Smooth muscle cell (in vitro differentiated cells): ENCODE measurements at regions not wholly inside any gene's neighbourhood (a gene's known extent, or its start where the extent isn't known, plus 50 kb on each side); places are given as distances from the start of the nearest gene placed in this dataset.

ENCODE experiments used
- DNase-seq: peaks from one replicate; lab custom pipeline; 2025; ENCODE audit not compliant: unreplicated experiment; lab: John Stamatoyannopoulos, UW
- H2AFZ ChIP-seq: fragments of 200-600 bp; sonication (generic); 2 replicates; pipeline ENCODE4 v1.6.0; 2016; ENCODE audit warnings: antibody characterized with exemption, low read depth, mild to moderate bottlenecking
- H3F3A ChIP-seq: fragments of 200-600 bp; sonication (generic); 2 replicates; pipeline ENCODE4 v1.6.0; 2017; ENCODE audit warnings: antibody characterized with exemption, low read depth
- H3K27ac ChIP-seq: fragments of 200-600 bp; sonication (generic); 2 replicates; pipeline ENCODE4 v1.5.1; 2016; ENCODE audit warnings: low read depth, mild to moderate bottlenecking
- H3K27me3 ChIP-seq: fragments of 200-600 bp; sonication (generic); 2 replicates; pipeline ENCODE4 v1.6.1; 2016; ENCODE audit warnings: low read depth, mild to moderate bottlenecking
- H3K36me3 ChIP-seq: fragments of 200-600 bp; sonication (generic); 2 replicates; pipeline ENCODE4 v1.5.1; 2016; ENCODE audit warnings: low read depth
- H3K4me1 ChIP-seq: fragments of 200-600 bp; sonication (generic); 2 replicates; pipeline ENCODE4 v1.5.1; 2016; ENCODE audit warnings: low read depth
- H3K4me2 ChIP-seq: fragments of 200-600 bp; sonication (generic); 2 replicates; pipeline ENCODE4 v1.6.0; 2016; ENCODE audit warnings: mild to moderate bottlenecking
- H3K4me3 ChIP-seq: fragments of 200-600 bp; sonication (generic); 2 replicates; pipeline ENCODE4 v1.5.1; 2016; ENCODE audit warnings: mild to moderate bottlenecking
- H3K79me2 ChIP-seq: fragments of 200-600 bp; sonication (generic); 2 replicates; pipeline ENCODE4 v1.6.0; 2016; ENCODE audit warnings: low read depth, mild to moderate bottlenecking
- H3K9ac ChIP-seq: fragments of 200-600 bp; sonication (generic); 2 replicates; pipeline ENCODE4 v1.6.0; 2016; ENCODE audit warnings: low read depth
- H3K9me3 ChIP-seq: fragments of 200-600 bp; sonication (generic); replicated peaks from 2 replicates; pipeline ENCODE4 v1.5.1; 2016; ENCODE audit warnings: low read depth
- H4K20me1 ChIP-seq: fragments of 200-600 bp; sonication (generic); 2 replicates; pipeline ENCODE4 v1.6.0; 2016; ENCODE audit warnings: low read depth
- CTCF ChIP-seq: fragments of 200-600 bp; sonication (generic); IDR thresholded peaks from 2 replicates; pipeline ENCODE4 v1.5.1; 2017; ENCODE audit warnings: borderline replicate concordance, mild to moderate bottlenecking, antibody characterized with exemption; ENCODE audit not compliant: insufficient read depth, poor library complexity, severe bottlenecking
- WGBS: methylation state at CpG from one replicate; pipeline ENCODE4 v1.1.7; 2016; ENCODE audit warnings: low lambda C conversion rate; 5-methylcytosine and 5-hydroxymethylcytosine counted together

- no peak for TF ChIP-seq CTCF
- Histone ChIP-seq H3K9ac (no peak overlapping the region), H3K4me1 (no peaks in the 10 kb centered on the region), H3F3A (no peaks in the 10 kb centered on the region), H2AFZ (no peak overlapping the region), H3K4me2 (no peak overlapping the region), H4K20me1 (no peaks in the 10 kb centered on the region), H3K4me3 (no peak overlapping the region), H3K79me2 (no peaks in the 10 kb centered on the region), H3K36me3 (no peaks in the 10 kb centered on the region), H3K27ac (no peak overlapping the region), H3K9me3 (no peaks in the 10 kb centered on the region), H3K27me3 (no peaks in the 10 kb centered on the region)
- DNase-seq, result no peak
Observed at GRCh38 chr6:95286874-95287273, 290.5 kb upstream of the MANEA start.

GRCh38 chr6:95288251-95288650 lies 289.1 kb upstream of the MANEA start:
- H2AFZ ChIP-seq, result no peak overlapping the region
- no peaks in the 10 kb centered on the region for H3K27me3 ChIP-seq
- no peaks in the 10 kb centered on the region for H3K36me3 ChIP-seq
- H3K9ac ChIP-seq, result no peak overlapping the region
- no peak overlapping the region for H3K4me3 ChIP-seq
- H3K4me2 ChIP-seq, result no peak overlapping the region
- DNase-seq, result no peak
- no peaks in the 10 kb centered on the region for H4K20me1 ChIP-seq
- no peak overlapping the region for H3K27ac ChIP-seq
- TF ChIP-seq CTCF, result no peak
- H3F3A ChIP-seq, result no peaks in the 10 kb centered on the region
- H3K79me2 ChIP-seq, result no peaks in the 10 kb centered on the region
- H3K9me3 ChIP-seq, result no peaks in the 10 kb centered on the region
- no peaks in the 10 kb centered on the region for H3K4me1 ChIP-seq

- no peak for TF ChIP-seq CTCF
- H4K20me1 ChIP-seq, result no peaks in the 10 kb centered on the region
- no peaks in the 10 kb centered on the region for H3K9me3 ChIP-seq
- H3K27me3 ChIP-seq, result no peaks in the 10 kb centered on the region
- H3K4me3 ChIP-seq, result no peak overlapping the region
- H3F3A ChIP-seq, result no peaks in the 10 kb centered on the region
- no peaks in the 10 kb centered on the region for H3K79me2 ChIP-seq
- no peak overlapping the region for H3K4me2 ChIP-seq
- no peak overlapping the region for H3K27ac ChIP-seq
- no peak overlapping the region for H2AFZ ChIP-seq
- no peaks in the 10 kb centered on the region for H3K36me3 ChIP-seq
- H3K9ac ChIP-seq, result no peak overlapping the region
- no peak for DNase-seq
- 90% methylated on average over 1 of the region's 1 CpG for WGBS
- no peaks in the 10 kb centered on the region for H3K4me1 ChIP-seq
Observed at GRCh38 chr6:95292011-95292410, 285.3 kb upstream of the MANEA start.

GRCh38 chr6:95293257-95293656 lies 284.1 kb upstream of the MANEA start:
- Histone ChIP-seq H3K4me3 (no peak overlapping the region), H3K27me3 (no peaks in the 10 kb centered on the region), H3K36me3 (no peaks in the 10 kb centered on the region), H3K4me2 (no peak overlapping the region), H3K9ac (no peak overlapping the region), H3F3A (no peaks in the 10 kb centered on the region), H3K27ac (no peak overlapping the region), H2AFZ (no peak overlapping the region), H4K20me1 (no peaks in the 10 kb centered on the region), H3K4me1 (no peaks in the 10 kb centered on the region), H3K9me3 (no peaks in the 10 kb centered on the region), H3K79me2 (no peaks in the 10 kb centered on the region)
- no peak for DNase-seq
- TF ChIP-seq CTCF, result no peak
- WGBS, result 89% methylated on average over 2 of the region's 2 CpGs
